ENCODE measurements at regions not wholly inside any gene's neighbourhood (a gene's known extent, or its start where the extent isn't known, plus 50 kb on each side); places are given as distances from the start of the nearest gene placed in this dataset.
A peak's percentile ranks its signal among the peaks of the same experiment; 100 is the strongest.

- DNase-seq: no peak
Measured at GRCh38 chr19:29439021-29439420, 86.8 kb upstream of the VSTM2B start.

- DNase-seq: no peak
Measured at GRCh38 chr19:29439688-29440550, 85.9 kb upstream of the VSTM2B start.

- DNase-seq: no peak
Measured at GRCh38 chr19:29442094-29442493, 83.7 kb upstream of the VSTM2B start.

- DNase-seq: no peak
Measured at GRCh38 chr19:29442910-29443309, 82.9 kb upstream of the VSTM2B start.

GRCh38 chr19:29445246-29445645 lies 80.5 kb upstream of the VSTM2B start:
- no peak for DNase-seq

- no peak for DNase-seq
Measured at GRCh38 chr19:29446361-29446760, 79.4 kb upstream of the VSTM2B start.

- no peak for DNase-seq
Measured at GRCh38 chr19:29448046-29448445, 77.7 kb upstream of the VSTM2B start.

GRCh38 chr19:29449371-29449770 lies 76.4 kb upstream of the VSTM2B start:
- no peak for DNase-seq

- DNase-seq: no peak
Measured at GRCh38 chr19:29450306-29450705, 75.5 kb upstream of the VSTM2B start.

- no peak for DNase-seq
Measured at GRCh38 chr19:29450812-29451211, 75.0 kb upstream of the VSTM2B start.

GRCh38 chr19:29454109-29454508 lies 71.7 kb upstream of the VSTM2B start:
- no peak for DNase-seq

GRCh38 chr19:29457413-29457812 lies 68.4 kb upstream of the VSTM2B start:
- DNase-seq: no peak

- DNase-seq: peak; percentile 6 to 22
Measured at GRCh38 chr19:29467824-29468401, 57.9 kb upstream of the VSTM2B start.

GRCh38 chr19:29475469-29475868 lies 50.3 kb upstream of the VSTM2B start:
- DNase-seq: no peak
